ENCODE measurements at regions not wholly inside any gene's neighbourhood (a gene's known extent, or its start where the extent isn't known, plus 50 kb on each side); places are given as distances from the start of the nearest gene placed in this dataset.
"Not testable (repeated sequence)": the region's sequence is repeated elsewhere in the genome, so short reads cannot be mapped to it uniquely, and the experiment has no call there.

- no peak for DNase-seq
These were observed 92.6 kb downstream of the KIF26A start for GRCh38 chr14:104230946-104231345.

GRCh38 chr14:104232070-104232484 lies 93.7 kb downstream of the KIF26A start:
- DNase-seq: no peak

GRCh38 chr14:104234007-104234786 lies 95.8 kb downstream of the KIF26A start:
- DNase-seq: not testable (repeated sequence)

- DNase-seq: no peak
These were observed 97.3 kb downstream of the KIF26A start for GRCh38 chr14:104235686-104236085.

GRCh38 chr14:104237651-104238423 lies 99.5 kb downstream of the KIF26A start:
- DNase-seq: no peak

- DNase-seq: no peak
These were observed 100.2 kb downstream of the KIF26A start for GRCh38 chr14:104238424-104239184.

GRCh38 chr14:104239185-104239775 lies 100.9 kb downstream of the KIF26A start:
- DNase-seq: no peak

GRCh38 chr14:104239861-104240301 lies 101.5 kb downstream of the KIF26A start:
- DNase-seq: no peak

- DNase-seq: no peak
These were observed 102.2 kb downstream of the KIF26A start for GRCh38 chr14:104240434-104241157.

GRCh38 chr14:104243200-104243599 lies 104.8 kb downstream of the KIF26A start:
- no peak for DNase-seq

GRCh38 chr14:104244221-104245011 lies 106.0 kb downstream of the KIF26A start:
- no peak for DNase-seq

GRCh38 chr14:104245075-104245474 lies 106.7 kb downstream of the KIF26A start:
- DNase-seq: no peak

- no peak for DNase-seq
These were observed 107.3 kb downstream of the KIF26A start for GRCh38 chr14:104245723-104246122.

GRCh38 chr14:104246401-104247335 lies 108.3 kb downstream of the KIF26A start:
- no peak for DNase-seq

GRCh38 chr14:104247336-104248202 lies 109.2 kb downstream of the KIF26A start:
- DNase-seq: no peak

- DNase-seq: no peak
These were observed 110.0 kb downstream of the KIF26A start for GRCh38 chr14:104248203-104249055.

GRCh38 chr14:104249089-104249488 lies 110.7 kb downstream of the KIF26A start:
- no peak for DNase-seq

- DNase-seq: no peak
These were observed 111.3 kb downstream of the KIF26A start for GRCh38 chr14:104249706-104250105.

Measured in effector CD4-positive, alpha-beta T cell (primary cell).